ENCODE measurements at regions not wholly inside any gene's neighbourhood (a gene's known extent, or its start where the extent isn't known, plus 50 kb on each side); places are given as distances from the start of the nearest gene placed in this dataset.

- Histone ChIP-seq H3K4me3 (IDR thresholded peaks at IDR 0.05; ENCODE audit: insufficient read depth, low read depth, low read length) (no peak overlapping the region), H3K36me3 (ENCODE audit: insufficient read depth) (no peaks in the 10 kb centered on the region), H3K79me2 (ENCODE audit: insufficient read depth, low read depth) (no peaks in the 10 kb centered on the region), H3K27ac (no peak overlapping the region), H3K4me1 (ENCODE audit: low read depth, poor library complexity, severe bottlenecking) (no peaks in the 10 kb centered on the region), H3K4me2 (no peak overlapping the region), H3K27me3 (ENCODE audit: insufficient read depth, low read depth) (no peaks in the 10 kb centered on the region), H2AFZ (ENCODE audit: low read depth) (no peak overlapping the region), H3K9ac (no peak overlapping the region), H4K20me1 (ENCODE audit: insufficient read depth) (no peaks in the 10 kb centered on the region)
- TF ChIP-seq CTCF (conservative IDR thresholded peaks at IDR 0.05; ENCODE audit: low read depth, low read length): no peak
Observed at GRCh38 chr15:96796841-96797240, 466.3 kb downstream of the NR2F2 start.

- Histone ChIP-seq H3K4me2 (no peak overlapping the region), H3K4me3 (IDR thresholded peaks at IDR 0.05; ENCODE audit: insufficient read depth, low read depth, low read length) (no peak overlapping the region), H3K9ac (no peak overlapping the region), H3K79me2 (ENCODE audit: insufficient read depth, low read depth) (no peaks in the 10 kb centered on the region), H3K4me1 (ENCODE audit: low read depth, poor library complexity, severe bottlenecking) (no peaks in the 10 kb centered on the region), H3K27ac (no peak overlapping the region), H3K27me3 (ENCODE audit: insufficient read depth, low read depth) (no peaks in the 10 kb centered on the region), H2AFZ (ENCODE audit: low read depth) (no peak overlapping the region), H4K20me1 (ENCODE audit: insufficient read depth) (no peaks in the 10 kb centered on the region), H3K36me3 (ENCODE audit: insufficient read depth) (no peaks in the 10 kb centered on the region)
- TF ChIP-seq CTCF (conservative IDR thresholded peaks at IDR 0.05; ENCODE audit: low read depth, low read length): no peak
Observed at GRCh38 chr15:96801576-96802150, 471.2 kb downstream of the NR2F2 start.

- Histone ChIP-seq H3K9ac (no peak overlapping the region), H3K36me3 (ENCODE audit: insufficient read depth) (no peaks in the 10 kb centered on the region), H3K27me3 (ENCODE audit: insufficient read depth, low read depth) (no peaks in the 10 kb centered on the region), H4K20me1 (ENCODE audit: insufficient read depth) (no peaks in the 10 kb centered on the region), H3K4me2 (no peak overlapping the region), H3K27ac (no peak overlapping the region), H3K4me1 (ENCODE audit: low read depth, poor library complexity, severe bottlenecking) (no peaks in the 10 kb centered on the region), H2AFZ (ENCODE audit: low read depth) (no peak overlapping the region), H3K4me3 (IDR thresholded peaks at IDR 0.05; ENCODE audit: insufficient read depth, low read depth, low read length) (no peak overlapping the region), H3K79me2 (ENCODE audit: insufficient read depth, low read depth) (no peaks in the 10 kb centered on the region)
- TF ChIP-seq CTCF (conservative IDR thresholded peaks at IDR 0.05; ENCODE audit: low read depth, low read length): no peak
Observed at GRCh38 chr15:96802611-96803255, 472.2 kb downstream of the NR2F2 start.

- no peak for TF ChIP-seq CTCF (conservative IDR thresholded peaks at IDR 0.05; ENCODE audit: low read depth, low read length)
- H3K4me1 ChIP-seq (ENCODE audit: low read depth, poor library complexity, severe bottlenecking): no peaks in the 10 kb centered on the region
- no peak overlapping the region for H3K27ac ChIP-seq
- H4K20me1 ChIP-seq (ENCODE audit: insufficient read depth): no peaks in the 10 kb centered on the region
- H3K79me2 ChIP-seq (ENCODE audit: insufficient read depth, low read depth): no peaks in the 10 kb centered on the region
- no peaks in the 10 kb centered on the region for H3K27me3 ChIP-seq (ENCODE audit: insufficient read depth, low read depth)
- H3K4me3 ChIP-seq (IDR thresholded peaks at IDR 0.05; ENCODE audit: insufficient read depth, low read depth, low read length): no peak overlapping the region
- no peaks in the 10 kb centered on the region for H3K36me3 ChIP-seq (ENCODE audit: insufficient read depth)
- H3K4me2 ChIP-seq: no peak overlapping the region
- no peak overlapping the region for H2AFZ ChIP-seq (ENCODE audit: low read depth)
- H3K9ac ChIP-seq: no peak overlapping the region
Observed at GRCh38 chr15:96804754-96805153, 474.3 kb downstream of the NR2F2 start.

Data from KMS-11 (cell line).